ENCODE measurements at regions not wholly inside any gene's neighbourhood (a gene's known extent, or its start where the extent isn't known, plus 50 kb on each side); places are given as distances from the start of the nearest gene placed in this dataset.
"Not testable (repeated sequence)": the region's sequence is repeated elsewhere in the genome, so short reads cannot be mapped to it uniquely, and the experiment has no call there.

DNA sequence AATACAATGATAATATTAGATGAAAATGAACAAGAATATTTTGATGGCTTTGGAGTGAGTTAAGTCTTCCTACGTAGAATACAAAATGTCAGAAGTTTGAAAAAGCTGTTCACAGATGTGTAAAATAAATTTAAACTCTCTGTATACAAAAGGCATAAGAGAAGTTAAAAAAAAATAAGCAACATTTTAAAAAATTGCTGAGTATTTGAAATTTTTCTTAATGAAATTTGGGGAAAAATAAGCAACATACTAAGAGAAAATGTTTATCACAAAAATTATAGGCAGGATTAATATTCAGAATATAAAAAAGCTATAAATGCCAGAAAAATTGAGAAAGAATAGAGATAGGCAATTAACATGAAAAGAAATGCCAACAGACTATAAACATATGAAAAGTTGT is 470.7 kb upstream of the TRPC7 start:
- no peak for DNase-seq
- no peak overlapping the region for H3K4me3 Mint-ChIP-seq
- POLR2A ChIA-PET, result no interaction called here
- TF ChIP-seq, protein P1, sequence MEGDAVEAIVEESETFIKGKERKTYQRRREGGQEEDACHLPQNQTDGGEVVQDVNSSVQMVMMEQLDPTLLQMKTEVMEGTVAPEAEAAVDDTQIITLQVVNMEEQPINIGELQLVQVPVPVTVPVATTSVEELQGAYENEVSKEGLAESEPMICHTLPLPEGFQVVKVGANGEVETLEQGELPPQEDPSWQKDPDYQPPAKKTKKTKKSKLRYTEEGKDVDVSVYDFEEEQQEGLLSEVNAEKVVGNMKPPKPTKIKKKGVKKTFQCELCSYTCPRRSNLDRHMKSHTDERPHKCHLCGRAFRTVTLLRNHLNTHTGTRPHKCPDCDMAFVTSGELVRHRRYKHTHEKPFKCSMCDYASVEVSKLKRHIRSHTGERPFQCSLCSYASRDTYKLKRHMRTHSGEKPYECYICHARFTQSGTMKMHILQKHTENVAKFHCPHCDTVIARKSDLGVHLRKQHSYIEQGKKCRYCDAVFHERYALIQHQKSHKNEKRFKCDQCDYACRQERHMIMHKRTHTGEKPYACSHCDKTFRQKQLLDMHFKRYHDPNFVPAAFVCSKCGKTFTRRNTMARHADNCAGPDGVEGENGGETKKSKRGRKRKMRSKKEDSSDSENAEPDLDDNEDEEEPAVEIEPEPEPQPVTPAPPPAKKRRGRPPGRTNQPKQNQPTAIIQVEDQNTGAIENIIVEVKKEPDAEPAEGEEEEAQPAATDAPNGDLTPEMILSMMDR (IDR thresholded peaks at IDR 0.05), result no peak
- CTCF ChIA-PET, result no interaction called here
- intact Hi-C loops (cut with micrococcal nuclease), result no loop called here
- H3K36me3 Mint-ChIP-seq (ENCODE audit: low read depth), result no peaks in the 10 kb centered on the region
- no peak overlapping the region for H3K27ac Mint-ChIP-seq
- H3K27me3 Mint-ChIP-seq, result no peaks in the 10 kb centered on the region
- H3K4me1 Mint-ChIP-seq (ENCODE audit: low read depth), result no peaks in the 10 kb centered on the region
- no peak for ATAC-seq
- peaks cover under 1% of the 10 kb centered on the region for H3K9me3 Mint-ChIP-seq

DNA sequence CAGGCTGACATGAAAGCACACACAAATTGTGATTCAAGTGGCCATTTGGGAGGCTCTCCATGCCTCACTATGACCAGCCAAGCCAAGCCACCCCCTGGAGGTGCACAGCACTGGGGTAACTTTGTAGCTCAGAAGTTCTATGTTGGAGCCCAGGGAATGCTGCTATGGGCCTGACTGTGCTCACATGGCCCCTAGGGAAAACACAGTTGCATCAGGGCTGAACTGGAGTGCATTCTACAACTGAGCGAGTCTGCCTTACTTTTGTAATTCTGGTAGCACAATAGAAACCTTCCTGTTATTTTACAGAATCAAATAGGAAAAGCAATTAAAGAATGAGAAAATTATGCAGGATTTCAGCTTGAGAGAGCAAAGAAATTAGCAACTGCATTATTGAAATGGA is 455.5 kb upstream of the TRPC7 start:
- TF ChIP-seq, protein P1 (IDR thresholded peaks at IDR 0.05), result no peak
- no peak for ATAC-seq
- Mint-ChIP-seq H3K4me3 (no peak overlapping the region), H3K4me1 (ENCODE audit: low read depth) (no peaks in the 10 kb centered on the region), H3K27ac (no peak overlapping the region), H3K27me3 (no peaks in the 10 kb centered on the region), H3K36me3 (ENCODE audit: low read depth) (no peaks in the 10 kb centered on the region), H3K9me3 (no peaks in the 10 kb centered on the region)
- intact Hi-C loops (cut with micrococcal nuclease), result no loop called here
- POLR2A ChIA-PET, result no interaction called here
- no peak for DNase-seq
- CTCF ChIA-PET, result interaction anchor here (1.0 kb wide), 1 partner anchor 8 kb away, joined by 3 read pairs; no protein-coding TSS in a partner anchor

DNA sequence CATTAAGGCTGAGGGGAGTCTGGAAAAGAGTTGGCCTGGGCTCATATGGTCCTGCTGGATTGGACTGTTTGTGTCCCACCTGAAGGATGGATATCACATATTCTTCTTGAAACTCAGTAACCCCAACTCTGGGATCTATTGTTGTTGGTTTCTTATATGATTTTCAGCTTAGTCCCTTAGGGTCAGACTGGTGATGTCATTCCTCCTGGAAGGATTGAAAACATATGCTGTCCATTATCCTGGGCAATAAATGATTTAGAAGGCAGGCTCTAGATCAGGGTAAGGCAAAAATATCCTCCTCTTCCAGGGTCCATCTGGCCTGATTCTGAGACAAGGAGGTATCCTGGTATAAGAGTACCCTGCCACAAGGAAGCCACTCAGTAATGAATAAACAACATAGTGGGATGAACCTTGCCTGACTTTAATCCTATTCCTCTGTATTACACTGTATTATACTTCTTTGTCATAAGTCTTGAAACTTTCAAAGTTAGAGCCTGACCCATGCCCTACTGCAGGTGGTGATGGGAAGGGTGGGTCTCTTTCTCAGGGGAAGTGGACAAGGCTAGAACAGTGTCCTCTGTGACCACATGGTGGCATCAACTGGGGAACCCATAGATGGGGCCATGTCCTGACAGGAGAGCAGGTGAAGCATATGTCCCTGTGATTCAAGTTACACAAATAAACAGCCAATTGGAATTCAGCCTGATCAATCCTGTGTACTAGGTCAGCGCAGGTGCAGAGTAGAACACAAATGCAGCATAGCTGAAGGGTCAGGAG is 454.4 kb upstream of the TRPC7 start:
- DNase-seq, result no peak
- POLR2A ChIA-PET, result no interaction called here
- CTCF ChIA-PET, result no interaction called here

DNA sequence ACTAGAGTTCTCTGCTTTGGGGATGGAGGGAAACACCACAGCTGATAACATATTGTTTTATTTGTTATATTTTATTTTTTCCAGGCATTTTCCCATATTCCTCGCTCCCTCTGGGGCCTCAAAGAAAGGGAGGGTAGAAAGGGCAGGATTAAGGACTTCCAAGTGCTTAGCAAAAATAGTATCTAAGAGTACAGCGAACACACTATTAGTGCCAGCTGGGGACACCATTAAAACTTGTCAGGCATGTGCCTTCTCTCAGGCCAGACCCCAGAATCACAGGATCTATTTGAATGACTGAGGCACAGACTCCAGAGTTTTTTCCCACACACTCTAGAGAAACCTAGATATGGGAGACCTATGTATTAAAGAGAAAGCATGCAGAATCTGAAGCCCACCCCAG is 451.0 kb upstream of the TRPC7 start:
- H3K27me3 Mint-ChIP-seq, result no peaks in the 10 kb centered on the region
- no peak for ATAC-seq
- intact Hi-C loops (cut with micrococcal nuclease), result no loop called here
- POLR2A ChIA-PET, result no interaction called here
- no peaks in the 10 kb centered on the region for H3K36me3 Mint-ChIP-seq (ENCODE audit: low read depth)
- no peak overlapping the region for H3K27ac Mint-ChIP-seq
- H3K9me3 Mint-ChIP-seq, result no peaks in the 10 kb centered on the region
- H3K4me1 Mint-ChIP-seq (ENCODE audit: low read depth), result no peaks in the 10 kb centered on the region
- CTCF ChIA-PET, result no interaction called here
- no peak for DNase-seq
- TF ChIP-seq, protein P1 (IDR thresholded peaks at IDR 0.05), result no peak
- H3K4me3 Mint-ChIP-seq, result no peak overlapping the region

More for the DNA sequence above, 454.4 kb upstream of the TRPC7 start:
- Mint-ChIP-seq H3K27ac (no peak overlapping the region), H3K9me3 (no peaks in the 10 kb centered on the region), H3K4me1 (ENCODE audit: low read depth) (no peaks in the 10 kb centered on the region), H3K4me3 (no peak overlapping the region), H3K27me3 (no peaks in the 10 kb centered on the region), H3K36me3 (ENCODE audit: low read depth) (no peaks in the 10 kb centered on the region)
- no peak for ATAC-seq
- TF ChIP-seq, protein P1 (IDR thresholded peaks at IDR 0.05), result no peak
- intact Hi-C loops (cut with micrococcal nuclease), result no loop called here

DNA sequence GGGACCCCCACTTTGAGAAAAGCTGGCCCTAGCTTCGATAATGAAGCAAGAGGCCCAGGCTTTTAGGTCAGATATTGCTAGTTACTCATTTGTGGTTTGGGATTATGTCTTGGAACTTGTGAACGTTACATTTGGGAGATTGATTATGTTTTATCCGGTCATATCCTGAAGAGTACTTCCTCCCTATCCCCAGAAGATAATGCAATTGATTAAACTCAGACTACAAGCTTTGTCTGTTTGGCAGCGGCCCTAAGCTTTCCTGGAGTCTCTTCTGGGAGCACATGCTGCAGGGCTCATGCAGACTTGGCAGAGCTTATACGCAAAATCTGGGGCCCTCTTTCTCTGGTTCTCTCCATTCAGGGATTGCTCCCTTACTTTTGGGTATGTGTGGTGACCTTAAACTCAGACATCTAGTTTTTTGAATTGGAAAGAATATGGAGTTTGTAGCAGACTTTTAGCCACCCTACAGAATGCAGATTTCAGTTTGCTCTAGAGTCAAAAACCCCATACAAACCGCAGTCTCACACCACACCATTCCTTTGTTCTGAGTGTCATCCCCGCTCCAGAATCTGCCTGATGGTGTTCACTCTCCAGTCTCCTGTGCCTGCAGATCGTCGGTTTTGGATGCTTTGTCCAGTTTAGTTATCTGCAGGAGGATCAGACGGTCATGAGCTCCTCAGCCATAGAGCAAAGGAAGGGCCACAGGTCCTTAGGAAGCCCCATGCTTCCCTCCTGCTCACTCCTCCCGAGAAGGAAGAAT is 449.5 kb upstream of the TRPC7 start:
- ChIA-PET CTCF (no interaction called here), POLR2A (interaction anchor here (0.6 kb wide), 1 partner anchor 106 kb away, joined by 3 read pairs; no protein-coding TSS in a partner anchor)
- intact Hi-C loops (cut with micrococcal nuclease), result no loop called here
- H3K4me3 Mint-ChIP-seq, result no peak overlapping the region
- no peaks in the 10 kb centered on the region for H3K27me3 Mint-ChIP-seq
- H3K36me3 Mint-ChIP-seq (ENCODE audit: low read depth), result no peaks in the 10 kb centered on the region
- DNase-seq (no peak), ATAC-seq (no peak)
- TF ChIP-seq, protein P1 (IDR thresholded peaks at IDR 0.05), result no peak
- H3K4me1 Mint-ChIP-seq (ENCODE audit: low read depth), result no peaks in the 10 kb centered on the region
- H3K27ac Mint-ChIP-seq, result no peak overlapping the region
- no peaks in the 10 kb centered on the region for H3K9me3 Mint-ChIP-seq

DNA sequence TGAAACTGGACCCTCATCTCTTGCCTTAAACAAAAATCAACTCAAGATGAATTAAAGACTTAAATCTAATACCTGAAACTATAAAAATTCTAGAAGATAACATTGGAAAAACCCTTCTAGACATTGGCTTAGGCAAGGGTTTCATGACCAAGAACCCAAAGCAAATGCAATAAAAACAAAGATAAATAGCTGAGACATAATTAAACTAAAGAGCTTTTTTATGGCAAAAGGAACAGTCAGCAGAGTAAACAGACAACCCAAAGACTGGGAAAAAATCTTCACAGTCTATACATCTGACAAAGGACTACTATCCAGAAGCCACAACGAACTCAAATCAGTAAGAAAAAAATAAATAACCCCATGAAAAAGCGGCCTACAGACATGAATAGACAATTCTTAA is 446.9 kb upstream of the TRPC7 start:
- POLR2A ChIA-PET; intact Hi-C loops (cut with micrococcal nuclease); H3K27me3 Mint-ChIP-seq; H3K4me3 Mint-ChIP-seq; ATAC-seq; H3K9me3 Mint-ChIP-seq; DNase-seq; H3K4me1 Mint-ChIP-seq (ENCODE audit: low read depth); H3K27ac Mint-ChIP-seq; H3K36me3 Mint-ChIP-seq (ENCODE audit: low read depth): not testable (repeated sequence)
- CTCF ChIA-PET, result interaction anchor here (0.7 kb wide), 1 partner anchor 9 kb away, joined by 3 read pairs; no protein-coding TSS in a partner anchor
